ENCODE measurements at regions not wholly inside any gene's neighbourhood (a gene's known extent, or its start where the extent isn't known, plus 50 kb on each side); places are given as distances from the start of the nearest gene placed in this dataset.

- Histone ChIP-seq H3F3A (ENCODE audit: low read length, unreplicated experiment) (no peaks in the 10 kb centered on the region), H3K4me3 (ENCODE audit: low read length) (no peak overlapping the region), H3K9ac (ENCODE audit: low read length) (no peak overlapping the region), H3K9me2 (replicated peaks; ENCODE audit: low read length) (no peaks in the 10 kb centered on the region), H3K27ac (ENCODE audit: low read length) (no peak overlapping the region), H3K4me1 (ENCODE audit: insufficient read depth, low read length) (no peaks in the 10 kb centered on the region), H2AFZ (ENCODE audit: low read length) (no peak overlapping the region), H3K9me3 (ENCODE audit: low read length) (no peaks in the 10 kb centered on the region), H3K4me2 (ENCODE audit: low read length) (no peak overlapping the region), H3K36me3 (ENCODE audit: low read depth, low read length) (no peaks in the 10 kb centered on the region), H4K20me1 (ENCODE audit: low read length) (no peaks in the 10 kb centered on the region), H3K27me3 (ENCODE audit: low read length) (no peaks in the 10 kb centered on the region), H3K79me2 (ENCODE audit: low read length) (no peaks in the 10 kb centered on the region)
- no peak for TF ChIP-seq EZH2phosphoT487 (IDR thresholded peaks at IDR 0.05; ENCODE audit: borderline replicate concordance, low read length)
- no peak for TF ChIP-seq EZH2 (IDR thresholded peaks at IDR 0.05; ENCODE audit: low read length, unreplicated experiment)
- TF ChIP-seq, protein P1, sequence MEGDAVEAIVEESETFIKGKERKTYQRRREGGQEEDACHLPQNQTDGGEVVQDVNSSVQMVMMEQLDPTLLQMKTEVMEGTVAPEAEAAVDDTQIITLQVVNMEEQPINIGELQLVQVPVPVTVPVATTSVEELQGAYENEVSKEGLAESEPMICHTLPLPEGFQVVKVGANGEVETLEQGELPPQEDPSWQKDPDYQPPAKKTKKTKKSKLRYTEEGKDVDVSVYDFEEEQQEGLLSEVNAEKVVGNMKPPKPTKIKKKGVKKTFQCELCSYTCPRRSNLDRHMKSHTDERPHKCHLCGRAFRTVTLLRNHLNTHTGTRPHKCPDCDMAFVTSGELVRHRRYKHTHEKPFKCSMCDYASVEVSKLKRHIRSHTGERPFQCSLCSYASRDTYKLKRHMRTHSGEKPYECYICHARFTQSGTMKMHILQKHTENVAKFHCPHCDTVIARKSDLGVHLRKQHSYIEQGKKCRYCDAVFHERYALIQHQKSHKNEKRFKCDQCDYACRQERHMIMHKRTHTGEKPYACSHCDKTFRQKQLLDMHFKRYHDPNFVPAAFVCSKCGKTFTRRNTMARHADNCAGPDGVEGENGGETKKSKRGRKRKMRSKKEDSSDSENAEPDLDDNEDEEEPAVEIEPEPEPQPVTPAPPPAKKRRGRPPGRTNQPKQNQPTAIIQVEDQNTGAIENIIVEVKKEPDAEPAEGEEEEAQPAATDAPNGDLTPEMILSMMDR (conservative IDR thresholded peaks at IDR 0.05; ENCODE audit: low read depth, low read length): no peak
- ChIA-PET CTCF (no interaction called here), POLR2A (ENCODE audit: unreplicated experiment) (no interaction called here)
- no TSS peak for BruUV-seq (replicated peaks)
- ATAC-seq (no peak), DNase-seq (no peak)
- intact Hi-C loops (cut with micrococcal nuclease): no loop called here
Measured at GRCh38 chr7:67359900-67360299, 363.3 kb downstream of the TYW1 start.

GRCh38 chr7:67361150-67361549 is 364.5 kb downstream of the TYW1 start:
- CTCF ChIA-PET: no interaction called here
- POLR2A ChIA-PET (ENCODE audit: unreplicated experiment): no interaction called here

GRCh38 chr7:67364441-67365017 is 367.9 kb downstream of the TYW1 start:
- ChIA-PET POLR2A (ENCODE audit: unreplicated experiment) (no interaction called here), CTCF (no interaction called here)
- Histone ChIP-seq H3K79me2 (ENCODE audit: low read length) (no peaks in the 10 kb centered on the region), H3K4me3 (ENCODE audit: low read length) (no peak overlapping the region), H3K4me1 (ENCODE audit: insufficient read depth, low read length) (no peaks in the 10 kb centered on the region), H3K4me2 (ENCODE audit: low read length) (no peak overlapping the region), H4K20me1 (ENCODE audit: low read length) (no peaks in the 10 kb centered on the region), H3F3A (ENCODE audit: low read length, unreplicated experiment) (no peaks in the 10 kb centered on the region), H3K36me3 (ENCODE audit: low read depth, low read length) (no peaks in the 10 kb centered on the region), H3K27ac (ENCODE audit: low read length) (no peak overlapping the region), H2AFZ (ENCODE audit: low read length) (no peak overlapping the region), H3K9ac (ENCODE audit: low read length) (no peak overlapping the region), H3K9me2 (replicated peaks; ENCODE audit: low read length) (no peaks in the 10 kb centered on the region), H3K9me3 (ENCODE audit: low read length) (no peaks in the 10 kb centered on the region), H3K27me3 (ENCODE audit: low read length) (no peaks in the 10 kb centered on the region)
- DNase-seq (no peak), ATAC-seq (no peak)
- no peak for TF ChIP-seq EZH2phosphoT487 (IDR thresholded peaks at IDR 0.05; ENCODE audit: borderline replicate concordance, low read length)
- no TSS peak for BruUV-seq (replicated peaks)
- intact Hi-C loops (cut with micrococcal nuclease): no loop called here

More at GRCh38 chr7:67361150-67361549, 364.5 kb downstream of the TYW1 start:
- Histone ChIP-seq H2AFZ (ENCODE audit: low read length) (no peak overlapping the region), H3K9me2 (replicated peaks; ENCODE audit: low read length) (no peaks in the 10 kb centered on the region), H3K36me3 (ENCODE audit: low read depth, low read length) (no peaks in the 10 kb centered on the region), H3K4me3 (ENCODE audit: low read length) (no peak overlapping the region), H3K9me3 (ENCODE audit: low read length) (no peaks in the 10 kb centered on the region), H3F3A (ENCODE audit: low read length, unreplicated experiment) (no peaks in the 10 kb centered on the region), H4K20me1 (ENCODE audit: low read length) (no peaks in the 10 kb centered on the region), H3K27ac (ENCODE audit: low read length) (no peak overlapping the region), H3K9ac (ENCODE audit: low read length) (no peak overlapping the region), H3K4me2 (ENCODE audit: low read length) (no peak overlapping the region), H3K79me2 (ENCODE audit: low read length) (no peaks in the 10 kb centered on the region), H3K27me3 (ENCODE audit: low read length) (no peaks in the 10 kb centered on the region), H3K4me1 (ENCODE audit: insufficient read depth, low read length) (no peaks in the 10 kb centered on the region)
- intact Hi-C loops (cut with micrococcal nuclease): no loop called here
- BruUV-seq (replicated peaks): no TSS peak
- DNase-seq (no peak), ATAC-seq (no peak)
- TF ChIP-seq EZH2 (IDR thresholded peaks at IDR 0.05; ENCODE audit: low read length, unreplicated experiment): no peak
- TF ChIP-seq, protein P1 (conservative IDR thresholded peaks at IDR 0.05; ENCODE audit: low read depth, low read length): no peak
- no peak for TF ChIP-seq EZH2phosphoT487 (IDR thresholded peaks at IDR 0.05; ENCODE audit: borderline replicate concordance, low read length)
